OCI-LY1 (cell line): ENCODE measurements at regions not wholly inside any gene's neighbourhood (a gene's known extent, or its start where the extent isn't known, plus 50 kb on each side); places are given as distances from the start of the nearest gene placed in this dataset.

Experiments used
- H2AFZ ChIP-seq: fragments of 200-600 bp; sonication (generic), shearing (Covaris generic); 2 replicates; pipeline ENCODE4 v1.6.0; 2014; ENCODE audit warnings: antibody characterized with exemption, mild to moderate bottlenecking, low read length
- H3F3A ChIP-seq: fragments of 200-600 bp; sonication (generic), shearing (Covaris generic); 2 replicates; pipeline ENCODE4 v1.6.0; 2014; ENCODE audit warnings: mild to moderate bottlenecking, antibody characterized with exemption, low read length, moderate library complexity; ENCODE audit not compliant: insufficient read depth
- H3K27ac ChIP-seq: fragments of 200-600 bp; sonication (generic); 2 replicates; pipeline ENCODE4 v1.5.1; 2014; ENCODE audit warnings: low read length, mixed run types, mild to moderate bottlenecking, low read depth; ENCODE audit not compliant: poor library complexity, severe bottlenecking
- H3K27me3 ChIP-seq: fragments of 200-600 bp; sonication (generic); 2 replicates; pipeline ENCODE4 v1.6.0; 2014; ENCODE audit warnings: antibody characterized with exemption, mild to moderate bottlenecking, low read length, moderate library complexity; ENCODE audit not compliant: insufficient read depth
- H3K36me3 ChIP-seq: fragments of 200-600 bp; sonication (generic); 2 replicates; pipeline ENCODE4 v1.6.1; 2014; ENCODE audit warnings: mild to moderate bottlenecking, antibody characterized with exemption, low read length, moderate library complexity, mixed read lengths; ENCODE audit not compliant: insufficient read depth
- H3K4me1 ChIP-seq: fragments of 200-600 bp; sonication (generic); 2 replicates; pipeline ENCODE4 v1.5.1; 2014; ENCODE audit warnings: mild to moderate bottlenecking, low read length, moderate library complexity; ENCODE audit not compliant: insufficient read depth, severe bottlenecking
- H3K4me2 ChIP-seq: fragments of 200-600 bp; sonication (generic), shearing (Covaris generic); 2 replicates; pipeline ENCODE4 v1.6.1; 2014; ENCODE audit warnings: low read length
- H3K4me3 ChIP-seq: fragments of 200-600 bp; sonication (generic); 2 replicates; pipeline ENCODE4 v1.5.1; 2014; ENCODE audit warnings: low read length, low read depth, mild to moderate bottlenecking, mixed read lengths; ENCODE audit not compliant: poor library complexity, severe bottlenecking
- H3K79me2 ChIP-seq: fragments of 200-600 bp; shearing (Covaris generic); 2 replicates; pipeline ENCODE4 v1.6.1; 2016; ENCODE audit warnings: mixed run types, low read length, mixed read lengths; ENCODE audit not compliant: insufficient read depth
- H3K9ac ChIP-seq: fragments of 200-600 bp; sonication (generic), shearing (Covaris generic); 2 replicates; pipeline ENCODE4 v1.6.1; 2014; ENCODE audit warnings: mild to moderate bottlenecking, low read length, mixed read lengths
- H3K9me2 ChIP-seq: fragments of 200-600 bp; sonication (generic), shearing (Covaris generic); 2 replicates; pipeline ENCODE4 v1.6.1; 2014; ENCODE audit warnings: low read depth, mild to moderate bottlenecking, low read length, mixed read lengths
- H3K9me3 ChIP-seq: fragments of 200-600 bp; shearing (Covaris generic); 2 replicates; pipeline ENCODE4 v1.6.1; 2014; ENCODE audit warnings: low read length, mixed read lengths
- H4K20me1 ChIP-seq: fragments of 200-600 bp; sonication (generic), shearing (Covaris generic); 2 replicates; pipeline ENCODE4 v1.6.0; 2016; ENCODE audit warnings: mild to moderate bottlenecking, low read length; ENCODE audit not compliant: insufficient read depth
- EZH2 ChIP-seq: fragments of 200-600 bp; sonication (generic), shearing (Covaris generic); IDR thresholded peaks from 2 replicates; pipeline ENCODE4 v1.8.0; 2017; ENCODE audit warnings: borderline replicate concordance, mixed run types, mild to moderate bottlenecking, antibody characterized with exemption, low read length, moderate library complexity, mixed read lengths
- TF ChIP-seq, protein P1 (sequence below): fragments of 200-600 bp; sonication (generic), shearing (Covaris generic); IDR thresholded peaks from 2 replicates; pipeline ENCODE4 v1.5.1; 2017; ENCODE audit warnings: mild to moderate bottlenecking, antibody characterized with exemption, low read length, moderate library complexity, mixed read lengths

DNA sequence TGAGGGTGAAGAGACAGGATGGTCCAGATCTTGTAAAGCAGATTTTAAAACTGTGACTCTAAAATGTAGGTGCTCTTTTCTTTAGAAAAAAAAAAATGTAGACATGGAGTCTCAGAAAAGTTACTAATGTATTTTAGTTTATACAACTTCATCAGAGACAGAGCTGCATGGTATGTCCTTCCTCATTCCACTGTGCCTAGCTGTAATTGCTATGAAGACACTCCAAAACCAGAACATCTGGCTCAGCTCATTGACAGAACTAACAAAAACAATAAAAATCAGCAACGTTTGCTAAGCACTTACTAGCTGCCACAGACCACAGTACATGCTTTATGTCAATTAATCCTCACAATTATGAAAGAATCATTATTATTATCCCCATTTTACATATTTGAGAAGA lies 160.7 kb downstream of the BARX2 start:
- Histone ChIP-seq H3K36me3 (no peaks in the 10 kb centered on the region), H3K27ac (no peak overlapping the region), H3K4me1 (no peaks in the 10 kb centered on the region), H3K4me2 (no peak overlapping the region), H3K4me3 (no peak overlapping the region), H3K27me3 (no peaks in the 10 kb centered on the region), H3K9me2 (no peaks in the 10 kb centered on the region), H3K79me2 (no peaks in the 10 kb centered on the region), H2AFZ (no peak overlapping the region), H3F3A (no peaks in the 10 kb centered on the region), H3K9ac (no peak overlapping the region), H3K9me3 (no peaks in the 10 kb centered on the region), H4K20me1 (no peaks in the 10 kb centered on the region)
- TF ChIP-seq, protein P1, sequence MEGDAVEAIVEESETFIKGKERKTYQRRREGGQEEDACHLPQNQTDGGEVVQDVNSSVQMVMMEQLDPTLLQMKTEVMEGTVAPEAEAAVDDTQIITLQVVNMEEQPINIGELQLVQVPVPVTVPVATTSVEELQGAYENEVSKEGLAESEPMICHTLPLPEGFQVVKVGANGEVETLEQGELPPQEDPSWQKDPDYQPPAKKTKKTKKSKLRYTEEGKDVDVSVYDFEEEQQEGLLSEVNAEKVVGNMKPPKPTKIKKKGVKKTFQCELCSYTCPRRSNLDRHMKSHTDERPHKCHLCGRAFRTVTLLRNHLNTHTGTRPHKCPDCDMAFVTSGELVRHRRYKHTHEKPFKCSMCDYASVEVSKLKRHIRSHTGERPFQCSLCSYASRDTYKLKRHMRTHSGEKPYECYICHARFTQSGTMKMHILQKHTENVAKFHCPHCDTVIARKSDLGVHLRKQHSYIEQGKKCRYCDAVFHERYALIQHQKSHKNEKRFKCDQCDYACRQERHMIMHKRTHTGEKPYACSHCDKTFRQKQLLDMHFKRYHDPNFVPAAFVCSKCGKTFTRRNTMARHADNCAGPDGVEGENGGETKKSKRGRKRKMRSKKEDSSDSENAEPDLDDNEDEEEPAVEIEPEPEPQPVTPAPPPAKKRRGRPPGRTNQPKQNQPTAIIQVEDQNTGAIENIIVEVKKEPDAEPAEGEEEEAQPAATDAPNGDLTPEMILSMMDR: no peak
- TF ChIP-seq EZH2: no peak

DNA sequence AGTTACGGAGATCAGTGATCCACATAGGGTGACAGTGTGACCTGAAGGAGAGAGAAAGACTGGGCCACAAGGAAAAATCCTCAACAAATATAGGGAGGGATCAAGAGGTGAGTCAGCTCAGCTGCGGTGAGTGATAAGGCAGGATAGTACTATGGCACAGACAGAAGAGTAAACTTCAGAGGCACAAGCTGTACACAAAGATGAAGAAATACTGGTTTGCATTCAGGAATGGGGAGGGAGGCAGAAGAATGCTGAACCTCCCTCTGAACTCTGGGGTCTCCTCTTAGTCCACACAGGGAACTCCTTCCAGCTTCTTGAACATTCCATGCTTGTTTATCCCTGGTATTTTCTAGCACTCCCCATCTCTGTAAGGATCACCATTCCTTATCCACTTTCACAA lies 162.7 kb downstream of the BARX2 start:
- H3K4me3 ChIP-seq: no peak overlapping the region
- TF ChIP-seq EZH2: no peak
- TF ChIP-seq, protein P1: no peak
- no peaks in the 10 kb centered on the region for H3K4me1 ChIP-seq
- H3K9me2 ChIP-seq: no peaks in the 10 kb centered on the region
- no peaks in the 10 kb centered on the region for H4K20me1 ChIP-seq
- H3K27me3 ChIP-seq: no peaks in the 10 kb centered on the region
- H3F3A ChIP-seq: no peaks in the 10 kb centered on the region
- H3K9ac ChIP-seq: no peak overlapping the region
- no peaks in the 10 kb centered on the region for H3K79me2 ChIP-seq
- no peak overlapping the region for H2AFZ ChIP-seq
- no peak overlapping the region for H3K27ac ChIP-seq
- H3K9me3 ChIP-seq: no peaks in the 10 kb centered on the region
- H3K36me3 ChIP-seq: no peaks in the 10 kb centered on the region
- H3K4me2 ChIP-seq: no peak overlapping the region

DNA sequence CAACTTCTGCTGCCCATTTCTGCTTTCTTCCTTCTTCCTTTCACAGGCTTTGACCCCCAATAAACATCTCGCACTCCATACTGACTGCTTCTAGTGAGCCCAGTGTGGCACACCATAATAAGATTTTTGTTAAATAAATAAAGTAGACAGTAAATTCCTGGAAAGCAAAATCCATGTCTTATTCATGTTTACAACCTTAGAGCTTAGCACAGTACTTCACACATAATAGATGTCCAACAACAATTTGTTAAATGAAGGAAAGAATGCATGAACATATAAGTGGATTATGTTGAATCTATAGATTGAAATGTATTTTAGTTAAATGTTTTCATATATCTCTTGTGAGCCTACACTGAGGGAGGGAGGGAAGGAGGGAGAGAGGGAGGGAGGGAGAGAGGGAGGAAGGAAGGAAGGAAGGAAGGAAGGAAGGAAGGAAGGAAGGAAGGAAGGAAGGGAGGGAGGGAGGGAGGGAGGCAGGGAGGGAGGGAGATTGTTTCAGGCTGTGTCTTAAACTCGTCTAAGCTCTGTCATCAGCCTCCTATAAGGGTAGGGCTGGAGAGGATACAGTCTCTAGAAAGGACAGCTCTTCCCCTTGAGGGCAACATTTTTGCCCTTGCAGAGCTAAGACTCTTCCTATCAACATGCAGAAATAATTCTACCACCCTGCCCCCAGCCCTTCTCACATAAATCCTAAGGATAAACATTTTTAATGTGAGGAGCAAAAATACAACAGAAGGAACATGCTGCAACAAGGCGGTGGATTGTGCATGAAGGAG lies 168.1 kb downstream of the BARX2 start:
- no peak overlapping the region for H3K4me3 ChIP-seq
- TF ChIP-seq, protein P1: no peak
- TF ChIP-seq EZH2: no peak
- H3K79me2 ChIP-seq: no peaks in the 10 kb centered on the region
- no peak overlapping the region for H3K9ac ChIP-seq
- H3K9me2 ChIP-seq: no peaks in the 10 kb centered on the region
- H3F3A ChIP-seq: no peaks in the 10 kb centered on the region
- no peaks in the 10 kb centered on the region for H3K27me3 ChIP-seq
- H3K9me3 ChIP-seq: no peaks in the 10 kb centered on the region
- no peaks in the 10 kb centered on the region for H3K4me1 ChIP-seq
- H3K27ac ChIP-seq: no peak overlapping the region
- no peaks in the 10 kb centered on the region for H4K20me1 ChIP-seq
- no peak overlapping the region for H3K4me2 ChIP-seq
- no peaks in the 10 kb centered on the region for H3K36me3 ChIP-seq
- H2AFZ ChIP-seq: no peak overlapping the region
